HepG2 (cell line): ENCODE measurements at regions not wholly inside any gene's neighbourhood (a gene's known extent, or its start where the extent isn't known, plus 50 kb on each side); places are given as distances from the start of the nearest gene placed in this dataset.

Source experiments
- PAWR ChIP-seq: sonication (generic); formaldehyde crosslinking; IDR thresholded peaks from 2 replicates; pipeline ENCODE4 v1.4.0; 2020; ENCODE audit warnings: missing genetic modification reagents, mild to moderate bottlenecking, borderline replicate concordance
- RAD51 ChIP-seq: fragments of 450-650 bp; IDR thresholded peaks from 2 replicates; pipeline ENCODE4 v1.6.1; 2016; ENCODE audit warnings: borderline replicate concordance
- SMC3 ChIP-seq: IDR thresholded peaks from 2 replicates; pipeline ENCODE4 v1.6.1; 2011; ENCODE audit warnings: low read length, improper control_type of control experiment
- XBP1 ChIP-seq: sonication (generic); formaldehyde crosslinking; IDR thresholded peaks from 2 replicates; pipeline ENCODE4 v1.5.0; 2020; ENCODE audit warnings: missing genetic modification reagents
- ZNF460 ChIP-seq: sonication (generic); formaldehyde crosslinking; IDR thresholded peaks from 2 replicates; pipeline ENCODE4 v1.5.1; 2020; ENCODE audit warnings: missing genetic modification reagents, mild to moderate bottlenecking, borderline replicate concordance
- TF ChIP-seq, protein P1 (sequence below), 2 experiments: sonication (generic) in 1 of 2; formaldehyde crosslinking in 1 of 2; IDR thresholded peaks; 2 replicates each; pipeline versions ENCODE4 v1.6.1 to v1.9.0; 2014 to 2022; ENCODE audit warnings: antibody characterized with exemption in 1 of 2, borderline replicate concordance in 1 of 2, inconsistent platforms in 1 of 2, low read depth in 1 of 2, missing genetic modification reagents in 1 of 2

- TF ChIP-seq, protein P1, sequence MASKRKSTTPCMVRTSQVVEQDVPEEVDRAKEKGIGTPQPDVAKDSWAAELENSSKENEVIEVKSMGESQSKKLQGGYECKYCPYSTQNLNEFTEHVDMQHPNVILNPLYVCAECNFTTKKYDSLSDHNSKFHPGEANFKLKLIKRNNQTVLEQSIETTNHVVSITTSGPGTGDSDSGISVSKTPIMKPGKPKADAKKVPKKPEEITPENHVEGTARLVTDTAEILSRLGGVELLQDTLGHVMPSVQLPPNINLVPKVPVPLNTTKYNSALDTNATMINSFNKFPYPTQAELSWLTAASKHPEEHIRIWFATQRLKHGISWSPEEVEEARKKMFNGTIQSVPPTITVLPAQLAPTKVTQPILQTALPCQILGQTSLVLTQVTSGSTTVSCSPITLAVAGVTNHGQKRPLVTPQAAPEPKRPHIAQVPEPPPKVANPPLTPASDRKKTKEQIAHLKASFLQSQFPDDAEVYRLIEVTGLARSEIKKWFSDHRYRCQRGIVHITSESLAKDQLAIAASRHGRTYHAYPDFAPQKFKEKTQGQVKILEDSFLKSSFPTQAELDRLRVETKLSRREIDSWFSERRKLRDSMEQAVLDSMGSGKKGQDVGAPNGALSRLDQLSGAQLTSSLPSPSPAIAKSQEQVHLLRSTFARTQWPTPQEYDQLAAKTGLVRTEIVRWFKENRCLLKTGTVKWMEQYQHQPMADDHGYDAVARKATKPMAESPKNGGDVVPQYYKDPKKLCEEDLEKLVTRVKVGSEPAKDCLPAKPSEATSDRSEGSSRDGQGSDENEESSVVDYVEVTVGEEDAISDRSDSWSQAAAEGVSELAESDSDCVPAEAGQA (IDR thresholded peaks at IDR 0.05; ENCODE audit: low read depth), result no peak
- TF ChIP-seq, protein P1 (CRISPR knock-in tag; IDR thresholded peaks at IDR 0.05; ENCODE audit: borderline replicate concordance), result no peak
- TF ChIP-seq RAD51 (no peak), PAWR (no peak), SMC3 (no peak), XBP1 (no peak), ZNF460 (CRISPR knock-in tag) (no peak)
These were observed 55.1 kb upstream of the E2F7 start (continued) for GRCh38 chr12:77120156-77121085.
